HG03342 (cell line): ENCODE measurements at regions not wholly inside any gene's neighbourhood (a gene's known extent, or its start where the extent isn't known, plus 50 kb on each side); places are given as distances from the start of the nearest gene placed in this dataset.

Experiments
- ATAC-seq: cut with Tn5 transposase; IDR thresholded peaks from one replicate; pipeline ENCODE4 v1.9.1; 2021; ENCODE audit warnings: mild to moderate bottlenecking, moderate library complexity; ENCODE audit not compliant: unreplicated experiment

GRCh38 chr1:218809625-218810024 lies 364.1 kb upstream of the LYPLAL1 start:
- ATAC-seq = no peak

GRCh38 chr1:218810306-218810705 lies 363.4 kb upstream of the LYPLAL1 start:
- ATAC-seq = no peak

GRCh38 chr1:218811497-218811896 lies 362.2 kb upstream of the LYPLAL1 start:
- ATAC-seq = no peak

- no peak for ATAC-seq
Measured at GRCh38 chr1:218812360-218812759, 361.3 kb upstream of the LYPLAL1 start.

GRCh38 chr1:218813237-218813636 lies 360.4 kb upstream of the LYPLAL1 start:
- no peak for ATAC-seq

GRCh38 chr1:218815076-218815475 lies 358.6 kb upstream of the LYPLAL1 start:
- no peak for ATAC-seq

- ATAC-seq = no peak
Measured at GRCh38 chr1:218817071-218817470, 356.6 kb upstream of the LYPLAL1 start.

GRCh38 chr1:218817691-218818465 lies 355.8 kb upstream of the LYPLAL1 start:
- no peak for ATAC-seq

GRCh38 chr1:218823291-218823900 lies 350.3 kb upstream of the LYPLAL1 start:
- no peak for ATAC-seq

GRCh38 chr1:218827486-218827885 lies 346.2 kb upstream of the LYPLAL1 start:
- no peak for ATAC-seq

- no peak for ATAC-seq
Measured at GRCh38 chr1:218828125-218828650, 345.5 kb upstream of the LYPLAL1 start.

- no peak for ATAC-seq
Measured at GRCh38 chr1:218829097-218829496, 344.6 kb upstream of the LYPLAL1 start.

- no peak for ATAC-seq
Measured at GRCh38 chr1:218835609-218836008, 338.1 kb upstream of the LYPLAL1 start.

GRCh38 chr1:218836264-218836663 lies 337.4 kb upstream of the LYPLAL1 start:
- no peak for ATAC-seq

GRCh38 chr1:218837051-218837450 lies 336.6 kb upstream of the LYPLAL1 start:
- ATAC-seq = no peak

GRCh38 chr1:218845589-218845988 lies 328.1 kb upstream of the LYPLAL1 start:
- ATAC-seq = no peak

- ATAC-seq = no peak
Measured at GRCh38 chr1:218846181-218846580, 327.5 kb upstream of the LYPLAL1 start.

GRCh38 chr1:218847089-218847768 lies 326.4 kb upstream of the LYPLAL1 start:
- no peak for ATAC-seq

- no peak for ATAC-seq
Measured at GRCh38 chr1:218848009-218848408, 325.7 kb upstream of the LYPLAL1 start.

- ATAC-seq = no peak
Measured at GRCh38 chr1:218850367-218850766, 323.3 kb upstream of the LYPLAL1 start.

- no peak for ATAC-seq
Measured at GRCh38 chr1:218851586-218851985, 322.1 kb upstream of the LYPLAL1 start.

GRCh38 chr1:218852527-218852926 lies 321.2 kb upstream of the LYPLAL1 start:
- ATAC-seq = no peak
